Progenitor cell of endocrine pancreas (in vitro differentiated cells): ENCODE measurements at regions not wholly inside any gene's neighbourhood (a gene's known extent, or its start where the extent isn't known, plus 50 kb on each side); places are given as distances from the start of the nearest gene placed in this dataset.

Source experiments
- DNase-seq: peaks from one replicate; pipeline ENCODE4 v3.0.0; 2021; ENCODE audit warnings: low spot score; ENCODE audit not compliant: unreplicated experiment
- H3K27ac Mint-ChIP-seq: 2 replicates; pipeline ENCODE4 v1.8.0; 2021; ENCODE audit warnings: mild to moderate bottlenecking, moderate library complexity, mixed read lengths
- H3K27me3 Mint-ChIP-seq: 2 replicates; pipeline ENCODE4 v1.8.0; 2021; ENCODE audit warnings: mixed read lengths
- H3K36me3 Mint-ChIP-seq: 2 replicates; pipeline ENCODE4 v1.8.0; 2022; ENCODE audit warnings: mixed read lengths; ENCODE audit not compliant: insufficient read depth
- H3K4me1 Mint-ChIP-seq: 2 replicates; pipeline ENCODE4 v1.8.0; 2021; ENCODE audit warnings: low read depth, mixed read lengths
- H3K4me3 Mint-ChIP-seq: 2 replicates; pipeline ENCODE4 v1.8.0; 2021; ENCODE audit warnings: low read depth, mild to moderate bottlenecking, moderate library complexity, mixed read lengths
- H3K9me3 Mint-ChIP-seq: 2 replicates; pipeline ENCODE4 v1.8.0; 2021; ENCODE audit warnings: low read depth, mixed read lengths
- TF ChIP-seq, protein P1 (sequence below): fragments of 200-600 bp; sonication (generic); IDR thresholded peaks from one replicate; pipeline ENCODE4 v1.5.0; 2021; ENCODE audit warnings: antibody characterized with exemption, mild to moderate bottlenecking; ENCODE audit not compliant: unreplicated experiment

DNA sequence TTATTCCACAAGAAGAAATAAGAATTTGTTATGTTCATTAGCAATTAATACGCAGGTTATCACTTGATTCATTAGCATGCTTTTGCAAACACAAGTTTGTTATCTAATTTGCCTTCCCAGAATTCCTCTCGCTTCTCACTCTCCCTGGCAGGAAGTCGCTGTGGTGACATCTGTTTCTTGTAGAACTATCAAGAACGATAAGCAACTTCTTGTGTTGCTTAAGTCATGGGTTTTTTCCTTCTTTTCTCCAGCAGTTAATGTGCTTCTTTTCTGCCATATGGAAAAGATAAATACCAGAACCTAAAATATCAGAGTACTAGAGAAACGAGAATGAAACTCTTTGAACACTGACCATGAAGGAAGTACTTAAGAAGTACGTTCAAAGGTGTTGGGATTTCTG lies 99.8 kb upstream of the CHMP2B start:
- Mint-ChIP-seq H3K36me3 (no peaks in the 10 kb centered on the region), H3K9me3 (no peaks in the 10 kb centered on the region), H3K4me1 (no peaks in the 10 kb centered on the region), H3K4me3 (no peak overlapping the region), H3K27ac (no peak overlapping the region), H3K27me3 (no peaks in the 10 kb centered on the region)
- DNase-seq: no peak
- TF ChIP-seq, protein P1, sequence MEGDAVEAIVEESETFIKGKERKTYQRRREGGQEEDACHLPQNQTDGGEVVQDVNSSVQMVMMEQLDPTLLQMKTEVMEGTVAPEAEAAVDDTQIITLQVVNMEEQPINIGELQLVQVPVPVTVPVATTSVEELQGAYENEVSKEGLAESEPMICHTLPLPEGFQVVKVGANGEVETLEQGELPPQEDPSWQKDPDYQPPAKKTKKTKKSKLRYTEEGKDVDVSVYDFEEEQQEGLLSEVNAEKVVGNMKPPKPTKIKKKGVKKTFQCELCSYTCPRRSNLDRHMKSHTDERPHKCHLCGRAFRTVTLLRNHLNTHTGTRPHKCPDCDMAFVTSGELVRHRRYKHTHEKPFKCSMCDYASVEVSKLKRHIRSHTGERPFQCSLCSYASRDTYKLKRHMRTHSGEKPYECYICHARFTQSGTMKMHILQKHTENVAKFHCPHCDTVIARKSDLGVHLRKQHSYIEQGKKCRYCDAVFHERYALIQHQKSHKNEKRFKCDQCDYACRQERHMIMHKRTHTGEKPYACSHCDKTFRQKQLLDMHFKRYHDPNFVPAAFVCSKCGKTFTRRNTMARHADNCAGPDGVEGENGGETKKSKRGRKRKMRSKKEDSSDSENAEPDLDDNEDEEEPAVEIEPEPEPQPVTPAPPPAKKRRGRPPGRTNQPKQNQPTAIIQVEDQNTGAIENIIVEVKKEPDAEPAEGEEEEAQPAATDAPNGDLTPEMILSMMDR: no peak

DNA sequence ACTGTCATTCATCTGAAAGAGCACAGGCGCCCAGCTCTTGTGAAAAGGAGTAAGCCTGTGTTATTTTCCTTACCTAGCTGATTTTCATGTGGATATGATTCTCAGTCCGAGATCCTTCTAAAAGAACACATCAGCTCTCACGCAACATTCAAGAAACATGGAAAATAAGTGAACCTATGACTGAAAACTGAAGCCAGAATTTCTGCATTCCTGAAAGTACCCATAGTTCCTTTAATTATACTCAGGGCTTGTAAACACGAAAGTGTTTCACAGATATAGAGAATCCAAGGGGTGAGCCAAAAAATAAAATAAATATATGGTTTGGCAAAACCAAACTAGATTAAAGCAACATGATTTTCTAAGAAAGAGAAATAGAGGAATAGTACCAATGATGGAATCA lies 100.8 kb upstream of the CHMP2B start:
- no peak overlapping the region for H3K27ac Mint-ChIP-seq
- TF ChIP-seq, protein P1: no peak
- no peaks in the 10 kb centered on the region for H3K27me3 Mint-ChIP-seq
- DNase-seq: no peak
- H3K36me3 Mint-ChIP-seq: no peaks in the 10 kb centered on the region
- no peaks in the 10 kb centered on the region for H3K4me1 Mint-ChIP-seq
- no peak overlapping the region for H3K4me3 Mint-ChIP-seq
- H3K9me3 Mint-ChIP-seq: no peaks in the 10 kb centered on the region

GRCh38 chr3:87125116-87125515 lies 102.0 kb upstream of the CHMP2B start:
- H3K27ac Mint-ChIP-seq: no peak overlapping the region
- H3K9me3 Mint-ChIP-seq: no peaks in the 10 kb centered on the region
- no peaks in the 10 kb centered on the region for H3K36me3 Mint-ChIP-seq

GRCh38 chr3:87122766-87123165 lies 104.3 kb upstream of the CHMP2B start:
- TF ChIP-seq, protein P1: no peak
- H3K4me3 Mint-ChIP-seq: no peak overlapping the region
- no peak for DNase-seq
- H3K27ac Mint-ChIP-seq: no peak overlapping the region
- H3K36me3 Mint-ChIP-seq: no peaks in the 10 kb centered on the region
- H3K4me1 Mint-ChIP-seq: no peaks in the 10 kb centered on the region
- no peaks in the 10 kb centered on the region for H3K27me3 Mint-ChIP-seq
- H3K9me3 Mint-ChIP-seq: no peaks in the 10 kb centered on the region

More at GRCh38 chr3:87125116-87125515, 102.0 kb upstream of the CHMP2B start:
- TF ChIP-seq, protein P1: no peak
- Mint-ChIP-seq H3K27me3 (no peaks in the 10 kb centered on the region), H3K4me3 (no peak overlapping the region), H3K4me1 (no peaks in the 10 kb centered on the region)
- DNase-seq: no peak

- TF ChIP-seq, protein P1: no peak
- Mint-ChIP-seq H3K27me3 (no peaks in the 10 kb centered on the region), H3K4me3 (no peak overlapping the region), H3K27ac (no peak overlapping the region), H3K36me3 (no peaks in the 10 kb centered on the region), H3K4me1 (no peaks in the 10 kb centered on the region), H3K9me3 (no peaks in the 10 kb centered on the region)
- no peak for DNase-seq
Observed at GRCh38 chr3:87121856-87122255, 105.3 kb upstream of the CHMP2B start.
